ENCODE measurements at regions not wholly inside any gene's neighbourhood (a gene's known extent, or its start where the extent isn't known, plus 50 kb on each side); places are given as distances from the start of the nearest gene placed in this dataset.

- TF ChIP-seq CTCF (conservative IDR thresholded peaks at IDR 0.05; ENCODE audit: low read depth, low read length): no peak
- H3K4me3 ChIP-seq (ENCODE audit: low read depth, low read length): no peak overlapping the region
- no peak for DNase-seq (ENCODE audit: low read depth)
These were observed 131.4 kb downstream of the TMCO5A start for GRCh38 chr15:38065721-38066345.

GRCh38 chr15:38066612-38067011 lies 132.2 kb downstream of the TMCO5A start:
- H3K4me3 ChIP-seq (ENCODE audit: low read depth, low read length): no peak overlapping the region
- no peak for TF ChIP-seq CTCF (conservative IDR thresholded peaks at IDR 0.05; ENCODE audit: low read depth, low read length)
- DNase-seq (ENCODE audit: low read depth): no peak

GRCh38 chr15:38068626-38069391 lies 134.4 kb downstream of the TMCO5A start:
- no peak for TF ChIP-seq CTCF (conservative IDR thresholded peaks at IDR 0.05; ENCODE audit: low read depth, low read length)
- no peak for DNase-seq (ENCODE audit: low read depth)
- peak overlapping the region; percentile 39 for H3K4me3 ChIP-seq (ENCODE audit: low read depth, low read length)

- H3K4me3 ChIP-seq (ENCODE audit: low read depth, low read length): peak overlapping the region; percentile 39
- peak; percentile 53 for DNase-seq (ENCODE audit: low read depth)
- no peak for TF ChIP-seq CTCF (conservative IDR thresholded peaks at IDR 0.05; ENCODE audit: low read depth, low read length)
These were observed 135.1 kb downstream of the TMCO5A start for GRCh38 chr15:38069511-38070011.

GRCh38 chr15:38070778-38071177 lies 136.3 kb downstream of the TMCO5A start:
- no peak for DNase-seq (ENCODE audit: low read depth)
- no peak overlapping the region for H3K4me3 ChIP-seq (ENCODE audit: low read depth, low read length)
- no peak for TF ChIP-seq CTCF (conservative IDR thresholded peaks at IDR 0.05; ENCODE audit: low read depth, low read length)

GRCh38 chr15:38071211-38071972 lies 137.0 kb downstream of the TMCO5A start:
- DNase-seq (ENCODE audit: low read depth): no peak
- no peak for TF ChIP-seq CTCF (conservative IDR thresholded peaks at IDR 0.05; ENCODE audit: low read depth, low read length)
- H3K4me3 ChIP-seq (ENCODE audit: low read depth, low read length): no peak overlapping the region

Data from epithelial cell of proximal tubule (primary cell).